Vagina (tissue), 2 donors: ENCODE measurements at regions not wholly inside any gene's neighbourhood (a gene's known extent, or its start where the extent isn't known, plus 50 kb on each side); places are given as distances from the start of the nearest gene placed in this dataset.
A peak's percentile ranks its signal among the peaks of the same experiment; 100 is the strongest.

Experiments used
- CTCF ChIP-seq, 3 experiments: fragments of 450-650 bp in 2 of 3; fragments of 200-600 bp in 1 of 3; sonication (generic) in 1 of 3; IDR thresholded peaks; one replicate each; pipeline ENCODE4 v1.5.1; 2017 to 2019; ENCODE audit warnings: antibody characterized with exemption in 3 of 3, mild to moderate bottlenecking in 2 of 3, moderate library complexity in 2 of 3
- POLR2A ChIP-seq, 2 donors: fragments of 450-650 bp; IDR thresholded peaks; one replicate each; pipeline ENCODE4 v1.6.1; 2017; ENCODE audit warnings: antibody characterized with exemption in 2 of 2, mild to moderate bottlenecking in 2 of 2, moderate library complexity in 2 of 2
- POLR2AphosphoS5 ChIP-seq, 2 donors: sonication (generic); formaldehyde crosslinking; IDR thresholded peaks; one replicate each; pipeline ENCODE4 v1.9.0; 2017; ENCODE audit warnings: antibody characterized with exemption in 2 of 2, mild to moderate bottlenecking in 2 of 2, low read depth in 1 of 2; ENCODE audit not compliant: insufficient read depth in 1 of 2

GRCh38 chr10:20598590-20598989 lies 298.5 kb downstream of the NEBL start:
- TF ChIP-seq POLR2A (IDR thresholded peaks at IDR 0.05): no peak
- no peak for TF ChIP-seq CTCF (IDR thresholded peaks at IDR 0.05)
- peak in 1 of 2 donors; percentile 27 for TF ChIP-seq POLR2AphosphoS5 (IDR thresholded peaks at IDR 0.05; ENCODE audit: insufficient read depth in 1 of 2, low read depth in 1 of 2)
